ENCODE measurements at regions not wholly inside any gene's neighbourhood (a gene's known extent, or its start where the extent isn't known, plus 50 kb on each side); places are given as distances from the start of the nearest gene placed in this dataset.

DNA sequence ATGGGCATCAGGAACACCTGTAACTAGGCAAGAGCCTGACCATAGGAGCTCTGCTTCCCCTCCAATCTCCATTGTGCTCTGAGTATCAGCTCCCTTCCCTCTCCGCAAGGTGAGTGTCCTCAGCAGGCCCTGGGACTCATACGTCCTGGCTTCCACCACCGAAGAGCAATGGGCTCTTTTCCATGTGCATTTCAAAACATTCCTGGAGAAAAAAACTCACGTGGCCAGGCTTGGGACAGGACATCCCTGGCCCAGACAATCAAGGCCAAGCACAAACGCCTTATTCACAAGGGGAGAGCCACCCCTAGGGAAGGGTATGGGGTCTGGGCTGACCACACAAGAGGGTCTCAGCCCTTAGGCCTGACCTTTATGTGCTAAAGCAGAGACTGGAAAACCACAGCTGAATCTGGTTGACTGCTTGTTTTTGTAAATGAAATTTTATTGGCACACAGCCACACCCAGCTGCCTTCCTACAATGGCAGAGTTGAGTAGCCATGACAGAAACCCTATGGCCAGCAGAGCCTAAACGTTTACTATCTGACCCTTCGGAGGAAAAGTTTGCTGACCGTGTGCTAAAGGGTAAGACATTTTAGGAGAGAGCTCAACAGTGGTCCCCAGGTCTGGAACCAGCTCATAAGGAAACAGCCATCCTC is 175.7 kb upstream of the ARL4C start:
- TF ChIP-seq ZNF274 (IDR thresholded peaks at IDR 0.05; ENCODE audit: low read depth, low read length): no peak
- no peak for TF ChIP-seq YY1 (IDR thresholded peaks at IDR 0.05; ENCODE audit: insufficient read depth, insufficient read length)

Measured in NT2/D1 (cell line).